HG03432 (cell line): ENCODE measurements at regions not wholly inside any gene's neighbourhood (a gene's known extent, or its start where the extent isn't known, plus 50 kb on each side); places are given as distances from the start of the nearest gene placed in this dataset.
A peak's percentile ranks its signal among the peaks of the same experiment; 100 is the strongest.

Experiments
- ATAC-seq: cut with Tn5 transposase; IDR thresholded peaks from one replicate; pipeline ENCODE4 v1.9.1; 2021; ENCODE audit warnings: mild to moderate bottlenecking, moderate library complexity; ENCODE audit not compliant: unreplicated experiment

- no peak for ATAC-seq
Observed at GRCh38 chr5:163619951-163620350, 114.5 kb downstream of the MAT2B start.

DNA sequence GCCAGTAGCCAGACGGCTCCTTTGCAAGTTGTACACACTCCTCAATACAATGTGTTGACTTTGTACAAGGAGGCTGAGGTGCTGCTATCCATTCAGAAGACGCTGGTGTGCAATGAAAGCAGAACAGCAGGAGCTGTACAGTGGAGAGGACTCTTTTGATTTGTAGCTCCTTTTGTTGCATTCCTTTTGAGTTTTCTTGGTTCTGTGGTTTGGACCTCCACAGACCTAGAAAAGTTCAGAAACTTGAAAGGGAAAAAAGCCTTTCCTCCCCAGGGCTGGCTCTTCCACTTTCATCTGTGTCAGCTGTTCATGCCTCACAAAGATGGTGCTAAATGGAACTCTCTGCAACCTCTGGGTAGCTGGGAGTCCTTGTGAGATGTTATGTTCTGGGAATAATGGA is 117.4 kb downstream of the MAT2B start:
- ATAC-seq = no peak

- ATAC-seq = no peak
Observed at GRCh38 chr5:163623524-163623923, 118.1 kb downstream of the MAT2B start.

DNA sequence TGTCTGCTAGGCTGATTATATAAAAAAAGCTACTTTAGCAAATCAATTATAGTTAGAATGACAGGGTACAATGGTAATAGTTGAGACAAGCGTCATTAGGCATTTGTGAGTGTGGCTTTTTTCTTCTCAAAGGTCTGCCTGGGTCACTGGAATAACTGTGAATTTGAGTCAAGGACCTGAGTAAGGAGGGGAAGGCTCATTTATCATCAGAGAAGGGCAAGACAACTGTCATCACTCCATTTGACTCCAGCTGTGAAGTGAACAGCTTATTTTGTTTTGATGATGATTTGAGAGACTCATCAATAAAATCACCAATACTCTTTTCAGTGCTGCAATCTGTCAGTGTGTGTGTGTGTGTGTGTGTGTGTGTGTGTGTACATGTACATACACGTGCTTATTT is 118.6 kb downstream of the MAT2B start:
- ATAC-seq = no peak

GRCh38 chr5:163624431-163624830 is 119.0 kb downstream of the MAT2B start:
- ATAC-seq = no peak

GRCh38 chr5:163626904-163627434 is 121.5 kb downstream of the MAT2B start:
- ATAC-seq = no peak

GRCh38 chr5:163631856-163632255 is 126.4 kb downstream of the MAT2B start:
- ATAC-seq = no peak

DNA sequence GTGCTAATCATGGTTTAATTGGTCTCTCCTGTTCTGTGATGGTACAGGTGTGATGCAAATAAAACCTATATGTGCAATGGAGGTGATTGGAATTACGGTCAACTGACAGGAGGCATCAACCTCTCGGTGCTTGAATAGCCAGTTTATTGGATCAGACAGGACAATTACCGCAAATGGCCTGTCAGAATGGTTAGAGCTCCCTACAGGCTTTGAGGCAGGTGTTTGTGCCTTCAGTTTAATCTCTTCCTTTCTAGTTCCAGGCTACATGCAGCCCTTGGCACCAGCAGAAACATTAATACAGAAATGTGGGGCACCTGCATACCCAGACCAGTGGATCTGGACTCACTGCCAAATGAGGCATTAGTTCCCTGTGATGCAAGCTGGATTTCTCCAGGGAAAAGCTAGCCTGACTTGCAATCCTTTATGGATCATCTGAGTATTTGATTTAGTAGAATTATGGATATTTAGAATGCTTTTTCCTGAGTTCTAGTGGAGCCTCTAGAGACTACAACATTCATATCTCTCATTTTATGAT is 128.6 kb downstream of the MAT2B start:
- ATAC-seq = no peak

DNA sequence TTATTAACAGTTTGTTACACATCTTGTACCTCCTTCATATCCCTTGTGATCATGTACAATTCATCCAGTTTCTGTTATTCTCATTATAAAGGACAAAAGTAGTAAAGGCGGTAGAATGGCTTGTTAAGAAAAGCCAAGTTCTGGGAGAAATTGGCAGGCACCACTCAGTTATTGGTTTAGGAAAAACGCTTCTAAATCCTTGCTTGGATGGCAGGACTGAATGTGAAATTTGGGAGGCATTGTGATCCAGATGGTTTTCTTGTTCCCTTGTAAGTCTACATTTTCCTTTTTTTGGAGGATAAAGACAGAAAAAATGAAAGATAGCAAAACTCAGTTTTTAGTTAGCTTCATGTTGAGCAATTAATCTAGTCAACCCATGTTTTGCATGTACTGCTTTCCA is 130.2 kb downstream of the MAT2B start:
- ATAC-seq = no peak

GRCh38 chr5:163642904-163643303 is 137.5 kb downstream of the MAT2B start:
- ATAC-seq = peak; percentile 52

GRCh38 chr5:163645421-163646416 is 140.3 kb downstream of the MAT2B start:
- no peak for ATAC-seq

DNA sequence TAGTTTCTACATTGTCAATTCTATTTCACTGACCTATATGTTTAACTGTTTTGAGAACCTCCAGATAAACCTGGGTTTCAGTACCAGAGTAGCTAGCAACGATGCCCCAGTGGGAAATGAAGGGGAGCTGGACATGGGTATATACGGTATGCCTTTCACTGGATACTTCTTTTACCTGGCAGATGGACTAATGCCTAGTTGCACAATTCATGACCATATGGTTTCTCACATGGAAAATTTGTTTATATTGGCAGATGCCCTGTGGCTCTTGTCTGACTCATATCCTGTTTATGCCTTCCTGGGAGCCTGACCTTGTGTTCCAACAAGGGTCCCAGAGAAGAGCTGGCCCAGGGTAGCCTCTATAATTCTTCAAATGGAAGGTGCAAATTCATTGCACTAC is 144.1 kb downstream of the MAT2B start:
- ATAC-seq = no peak

GRCh38 chr5:163653526-163653925 is 148.1 kb downstream of the MAT2B start:
- ATAC-seq = no peak

- ATAC-seq = no peak
Observed at GRCh38 chr5:163658702-163659567, 153.5 kb downstream of the MAT2B start.

DNA sequence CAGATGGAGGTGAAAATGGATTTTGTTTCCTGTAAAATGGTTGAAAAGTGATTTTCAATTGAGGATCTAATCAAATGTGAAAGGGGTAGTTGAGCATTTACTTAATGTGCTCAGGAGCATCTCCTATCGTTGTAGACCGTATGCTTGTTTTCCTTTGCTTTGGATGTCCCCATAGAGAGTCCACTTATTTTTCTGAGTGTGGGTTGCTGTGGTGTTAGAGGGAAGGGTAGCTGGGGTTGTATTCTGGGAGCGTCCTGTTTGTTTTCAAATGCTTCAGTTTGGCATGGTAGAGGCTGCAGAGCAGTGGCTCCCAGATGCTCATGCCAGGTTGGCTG is 154.1 kb downstream of the MAT2B start:
- no peak for ATAC-seq

DNA sequence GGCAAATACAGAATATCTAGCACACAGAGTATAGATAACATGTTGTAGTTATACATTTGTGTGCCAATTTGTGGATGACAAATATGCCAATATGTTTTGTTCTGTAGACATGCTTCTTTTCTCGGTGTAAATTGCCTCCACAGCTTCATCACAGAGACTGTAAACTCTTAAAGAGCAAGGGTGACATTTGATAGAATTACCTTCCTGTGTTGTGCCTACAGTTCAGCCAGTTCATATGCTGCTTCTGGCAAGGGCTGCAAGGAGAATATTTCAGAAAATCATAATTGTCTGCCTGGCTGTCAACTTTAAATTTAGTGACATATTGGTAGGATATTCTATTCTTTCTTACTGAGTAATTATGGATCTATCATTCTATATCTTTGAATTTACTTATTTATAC is 155.1 kb downstream of the MAT2B start:
- no peak for ATAC-seq

DNA sequence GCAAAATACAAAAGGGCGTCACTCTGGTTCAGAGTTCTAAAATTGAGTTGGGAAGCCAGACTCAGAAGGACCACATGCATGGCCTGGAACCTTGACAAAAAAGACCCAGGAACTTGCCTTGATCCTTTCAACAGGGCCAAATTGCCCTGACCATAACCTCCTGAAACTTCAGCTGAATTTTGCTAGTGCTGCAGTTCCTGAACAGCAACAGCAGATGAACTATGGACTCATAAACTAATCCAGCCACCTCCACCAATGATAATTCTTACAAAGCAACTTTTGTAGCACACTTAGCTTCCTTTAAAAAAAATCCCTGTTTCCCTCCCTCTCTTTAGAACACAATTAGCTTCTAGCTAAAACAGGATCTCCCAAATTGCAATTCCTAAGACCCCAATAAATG is 155.9 kb downstream of the MAT2B start:
- ATAC-seq = no peak

GRCh38 chr5:163670036-163670435 is 164.6 kb downstream of the MAT2B start:
- no peak for ATAC-seq

- ATAC-seq = no peak
Observed at GRCh38 chr5:163677092-163677491, 171.7 kb downstream of the MAT2B start.

DNA sequence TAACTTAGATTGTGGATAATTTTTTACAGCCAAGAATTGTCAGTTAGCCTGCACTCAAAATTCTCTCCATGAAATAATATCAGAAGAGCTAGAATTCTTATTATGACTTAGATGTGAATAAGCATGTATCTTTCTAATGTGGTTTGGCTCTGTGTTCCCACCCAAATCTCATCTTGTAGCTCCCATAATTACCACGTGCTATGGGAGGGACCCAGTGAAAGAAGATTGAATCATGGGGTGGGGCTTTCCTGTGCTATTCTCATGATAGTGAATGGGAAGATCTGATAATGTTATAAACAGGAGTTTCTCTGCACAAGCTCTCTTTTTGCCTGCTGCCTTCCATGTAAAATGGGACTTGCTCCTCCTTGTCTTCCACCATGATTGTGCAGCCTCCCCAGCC is 176.8 kb downstream of the MAT2B start:
- ATAC-seq = no peak

GRCh38 chr5:163687414-163687813 is 182.0 kb downstream of the MAT2B start:
- no peak for ATAC-seq
